NT2/D1 (cell line): ENCODE measurements at regions not wholly inside any gene's neighbourhood (a gene's known extent, or its start where the extent isn't known, plus 50 kb on each side); places are given as distances from the start of the nearest gene placed in this dataset.
"Not testable (repeated sequence)": the region's sequence is repeated elsewhere in the genome, so short reads cannot be mapped to it uniquely, and the experiment has no call there.

Source experiments
- YY1 ChIP-seq: IDR thresholded peaks from 2 replicates; pipeline ENCODE4 v1.6.1; 2011; ENCODE audit not compliant: insufficient read length, insufficient read depth
- ZNF274 ChIP-seq: IDR thresholded peaks from 2 replicates; pipeline ENCODE4 v1.6.1; 2011; ENCODE audit warnings: mild to moderate bottlenecking, low read depth, low read length

DNA sequence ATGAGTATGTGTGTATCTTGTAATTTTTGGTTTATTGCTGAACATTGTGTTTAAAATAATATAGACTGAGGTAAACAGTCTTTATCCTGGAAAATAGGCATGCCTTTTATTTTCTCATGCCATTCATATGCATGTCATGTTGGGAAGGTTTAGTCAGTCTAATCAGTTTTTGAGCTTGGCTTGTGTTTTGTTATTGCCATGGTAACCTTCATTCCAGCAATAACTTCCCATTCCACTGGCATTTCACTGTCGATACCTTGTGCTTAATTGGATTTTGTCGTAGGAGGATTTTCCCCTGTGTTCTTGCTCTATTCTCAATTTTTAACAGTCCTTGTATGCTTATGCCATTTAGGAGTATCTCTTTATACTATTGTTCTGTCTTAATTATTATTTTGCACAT, 563.6 kb downstream of the TTLL7 start:
- not testable (repeated sequence) for TF ChIP-seq ZNF274, YY1
